ENCODE measurements at regions not wholly inside any gene's neighbourhood (a gene's known extent, or its start where the extent isn't known, plus 50 kb on each side); places are given as distances from the start of the nearest gene placed in this dataset.

DNA sequence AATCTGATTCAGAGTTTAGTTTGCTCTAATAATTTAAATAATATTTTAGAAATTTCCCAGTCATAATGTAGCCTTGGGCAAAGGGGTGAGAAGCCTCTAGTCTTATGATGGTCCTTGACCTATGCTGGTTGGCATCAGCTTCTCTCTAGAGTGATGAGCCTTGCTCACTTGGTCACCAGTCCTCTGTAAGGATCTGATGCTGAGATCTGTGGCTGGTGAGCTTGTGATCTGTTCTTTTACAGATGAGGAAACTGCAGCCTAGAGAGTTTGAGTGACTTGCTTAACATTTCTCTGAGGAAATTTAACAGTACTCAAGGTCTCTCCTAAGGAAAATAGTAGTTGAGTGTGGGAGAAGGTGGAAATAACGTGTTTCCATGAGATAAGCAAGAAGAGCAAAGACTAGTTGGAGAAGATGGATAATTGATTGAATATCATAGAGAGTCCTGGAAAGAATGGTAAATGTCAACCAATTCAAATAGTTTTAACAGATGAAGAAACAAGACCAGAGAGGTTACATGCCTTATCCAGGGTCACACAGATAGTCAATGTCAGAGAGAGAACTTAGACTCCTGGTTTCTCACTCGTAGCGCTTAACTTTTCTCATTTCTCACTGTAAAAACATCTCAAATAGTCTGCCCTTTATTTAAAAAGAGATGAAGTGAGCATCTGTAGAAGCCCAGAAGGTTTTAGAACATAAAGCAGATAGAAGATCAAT is 89.7 kb upstream of the ETV6 start:
- TF ChIP-seq, protein P1, sequence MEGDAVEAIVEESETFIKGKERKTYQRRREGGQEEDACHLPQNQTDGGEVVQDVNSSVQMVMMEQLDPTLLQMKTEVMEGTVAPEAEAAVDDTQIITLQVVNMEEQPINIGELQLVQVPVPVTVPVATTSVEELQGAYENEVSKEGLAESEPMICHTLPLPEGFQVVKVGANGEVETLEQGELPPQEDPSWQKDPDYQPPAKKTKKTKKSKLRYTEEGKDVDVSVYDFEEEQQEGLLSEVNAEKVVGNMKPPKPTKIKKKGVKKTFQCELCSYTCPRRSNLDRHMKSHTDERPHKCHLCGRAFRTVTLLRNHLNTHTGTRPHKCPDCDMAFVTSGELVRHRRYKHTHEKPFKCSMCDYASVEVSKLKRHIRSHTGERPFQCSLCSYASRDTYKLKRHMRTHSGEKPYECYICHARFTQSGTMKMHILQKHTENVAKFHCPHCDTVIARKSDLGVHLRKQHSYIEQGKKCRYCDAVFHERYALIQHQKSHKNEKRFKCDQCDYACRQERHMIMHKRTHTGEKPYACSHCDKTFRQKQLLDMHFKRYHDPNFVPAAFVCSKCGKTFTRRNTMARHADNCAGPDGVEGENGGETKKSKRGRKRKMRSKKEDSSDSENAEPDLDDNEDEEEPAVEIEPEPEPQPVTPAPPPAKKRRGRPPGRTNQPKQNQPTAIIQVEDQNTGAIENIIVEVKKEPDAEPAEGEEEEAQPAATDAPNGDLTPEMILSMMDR (IDR thresholded peaks at IDR 0.05; ENCODE audit: unreplicated experiment in 3 of 3) = no peak

DNA sequence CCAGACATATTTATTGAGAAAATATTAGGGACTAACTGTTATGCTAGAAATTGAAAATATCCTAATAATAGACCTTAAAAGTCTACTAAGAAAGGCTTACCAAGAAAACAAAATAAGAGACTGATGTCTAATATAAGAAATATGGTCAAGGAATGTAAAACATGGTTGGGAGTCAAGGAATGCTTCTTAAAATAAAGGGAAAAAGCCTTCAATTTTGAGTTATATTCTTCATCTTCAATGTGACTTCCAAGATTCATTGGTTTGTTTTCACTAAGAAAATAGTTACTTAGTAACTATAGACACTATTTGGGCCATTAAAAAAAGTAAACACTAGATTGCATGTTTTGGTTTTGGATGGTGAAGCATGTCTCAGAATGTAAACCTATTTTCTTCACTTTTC is 88.1 kb upstream of the ETV6 start:
- no peaks in the 10 kb centered on the region for H3K9me3 Mint-ChIP-seq
- no peaks in the 10 kb centered on the region for H3K36me3 Mint-ChIP-seq (ENCODE audit: low read depth)
- H3K27me3 Mint-ChIP-seq (ENCODE audit: low read depth) = no peaks in the 10 kb centered on the region
- no peak overlapping the region for H3K4me3 Mint-ChIP-seq
- TF ChIP-seq, protein P1 (IDR thresholded peaks at IDR 0.05; ENCODE audit: unreplicated experiment in 3 of 3) = no peak
- peaks cover 2% of the 10 kb centered on the region for H3K4me1 Mint-ChIP-seq
- no peak overlapping the region for H3K27ac Mint-ChIP-seq

More for the DNA sequence above, 89.7 kb upstream of the ETV6 start:
- no peak overlapping the region for H3K4me3 Mint-ChIP-seq
- peaks cover 7% of the 10 kb centered on the region for H3K4me1 Mint-ChIP-seq
- H3K9me3 Mint-ChIP-seq = no peaks in the 10 kb centered on the region
- no peaks in the 10 kb centered on the region for H3K27me3 Mint-ChIP-seq (ENCODE audit: low read depth)
- H3K36me3 Mint-ChIP-seq (ENCODE audit: low read depth) = no peaks in the 10 kb centered on the region
- H3K27ac Mint-ChIP-seq = no peak overlapping the region

DNA sequence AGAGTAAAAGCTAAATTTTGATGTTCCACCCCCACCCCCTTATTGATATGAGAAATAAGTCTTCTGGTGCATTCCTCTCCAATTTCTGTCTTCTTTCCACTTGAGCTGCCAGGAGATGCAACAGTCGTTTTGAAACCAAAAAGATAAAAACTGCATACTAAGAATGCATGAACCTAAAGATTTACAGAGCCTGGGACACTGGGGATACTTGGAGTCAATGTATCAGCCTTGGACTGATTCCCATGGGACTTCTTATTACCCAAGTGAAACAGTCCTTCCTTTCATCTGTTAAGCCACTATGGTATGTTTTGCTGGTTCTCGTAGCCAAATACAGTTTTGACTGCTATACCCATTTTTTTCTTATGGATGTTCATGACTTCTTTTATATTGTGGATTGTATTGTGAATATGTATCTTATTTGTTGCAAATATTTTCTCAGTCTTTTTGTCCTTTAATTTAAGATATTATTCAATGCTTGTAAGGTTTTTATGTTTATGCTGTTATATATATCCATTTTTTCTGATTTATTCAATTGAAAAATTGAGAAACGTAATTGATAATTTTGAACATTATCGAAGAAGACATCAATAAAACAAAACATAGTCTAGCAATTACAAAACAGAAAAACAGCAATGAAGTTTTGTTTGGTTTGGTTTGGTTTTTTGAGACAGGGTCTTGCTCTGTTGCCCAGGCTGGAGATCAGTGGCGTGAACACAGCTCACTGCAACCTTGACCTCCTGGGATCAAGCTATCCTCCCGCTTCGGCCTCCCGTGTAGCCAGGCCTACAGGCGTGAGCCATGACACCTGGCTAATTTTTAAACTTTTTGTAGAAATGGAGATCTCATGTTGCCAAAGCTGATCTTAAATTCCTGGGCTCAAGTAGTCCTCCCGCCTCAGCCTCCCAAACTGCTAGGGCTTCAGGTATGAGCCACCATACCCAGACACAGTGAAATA is 85.4 kb upstream of the ETV6 start:
- no peak overlapping the region for H3K27ac Mint-ChIP-seq
- H3K4me3 Mint-ChIP-seq = no peak overlapping the region
- TF ChIP-seq, protein P1 (IDR thresholded peaks at IDR 0.05; ENCODE audit: unreplicated experiment in 3 of 3) = no peak
- H3K27me3 Mint-ChIP-seq (ENCODE audit: low read depth) = no peaks in the 10 kb centered on the region
- H3K36me3 Mint-ChIP-seq (ENCODE audit: low read depth) = no peaks in the 10 kb centered on the region
- H3K9me3 Mint-ChIP-seq = no peaks in the 10 kb centered on the region
- no peaks in the 10 kb centered on the region for H3K4me1 Mint-ChIP-seq

DNA sequence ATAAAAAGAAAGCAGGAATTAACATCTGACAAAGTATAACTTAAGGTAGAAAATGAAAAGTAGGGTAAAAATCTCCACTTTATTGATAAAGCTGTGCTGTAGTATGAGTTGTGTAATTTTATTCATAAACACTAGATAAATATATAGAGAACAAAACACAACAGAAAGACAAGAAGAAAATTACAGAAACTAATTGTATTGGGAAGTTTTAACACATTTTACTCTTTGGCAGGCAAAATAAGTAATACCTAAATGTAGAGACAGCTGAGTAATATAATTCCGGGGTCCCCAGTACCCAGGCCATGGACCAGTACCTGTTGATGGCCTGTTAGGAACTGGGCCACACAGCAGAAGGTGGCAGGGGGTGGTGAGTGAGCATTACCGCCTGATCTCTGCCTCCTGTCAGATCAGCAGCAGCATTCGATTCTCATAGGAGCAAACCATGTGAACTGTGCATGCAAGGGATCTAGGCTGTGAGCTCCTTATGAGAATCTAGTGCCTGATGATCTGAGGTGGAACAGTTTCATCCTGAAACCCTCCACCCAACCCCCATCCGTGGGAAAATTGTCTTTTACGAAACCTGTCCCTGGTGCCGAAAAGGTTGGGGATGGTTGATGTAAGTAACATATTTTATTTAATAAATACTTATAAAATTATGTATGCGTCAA is 84.4 kb upstream of the ETV6 start:
- Mint-ChIP-seq H3K9me3 (no peaks in the 10 kb centered on the region), H3K4me3 (no peak overlapping the region), H3K36me3 (ENCODE audit: low read depth) (no peaks in the 10 kb centered on the region), H3K4me1 (no peaks in the 10 kb centered on the region), H3K27ac (no peak overlapping the region), H3K27me3 (ENCODE audit: low read depth) (no peaks in the 10 kb centered on the region)
- TF ChIP-seq, protein P1 (IDR thresholded peaks at IDR 0.05; ENCODE audit: unreplicated experiment in 3 of 3) = no peak

DNA sequence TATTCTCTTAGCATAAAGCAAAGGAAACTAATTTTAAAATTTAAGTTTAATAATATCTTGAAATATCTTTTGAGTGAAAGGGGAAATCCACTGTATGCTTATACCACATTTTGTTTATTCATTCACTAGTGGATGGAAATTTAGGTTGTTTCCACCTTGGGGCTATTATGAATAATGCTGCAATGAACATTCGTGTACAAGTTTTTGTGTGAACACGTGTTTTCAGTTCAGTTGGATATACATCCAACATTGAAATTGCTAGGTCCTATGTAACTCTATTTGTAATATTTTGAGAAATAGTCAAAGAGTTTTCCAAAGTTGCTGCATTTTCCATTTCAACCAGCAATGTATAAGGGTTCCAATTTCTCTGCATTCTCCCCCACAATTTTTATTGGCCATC is 83.7 kb upstream of the ETV6 start:
- H3K4me1 Mint-ChIP-seq = no peaks in the 10 kb centered on the region
- H3K27ac Mint-ChIP-seq = no peak overlapping the region
- no peaks in the 10 kb centered on the region for H3K9me3 Mint-ChIP-seq
- TF ChIP-seq, protein P1 (IDR thresholded peaks at IDR 0.05; ENCODE audit: unreplicated experiment in 3 of 3) = no peak
- no peaks in the 10 kb centered on the region for H3K27me3 Mint-ChIP-seq (ENCODE audit: low read depth)
- H3K4me3 Mint-ChIP-seq = no peak overlapping the region
- H3K36me3 Mint-ChIP-seq (ENCODE audit: low read depth) = no peaks in the 10 kb centered on the region
